CD4-positive, alpha-beta T cell treated with Interleukin-6 for 4 hours (primary cell): ENCODE measurements at regions not wholly inside any gene's neighbourhood (a gene's known extent, or its start where the extent isn't known, plus 50 kb on each side); places are given as distances from the start of the nearest gene placed in this dataset.

Source experiments
- DNase-seq: peaks from one replicate; pipeline ENCODE4 v3.0.0-alpha.2; 2020; ENCODE audit warnings: mixed read lengths

DNA sequence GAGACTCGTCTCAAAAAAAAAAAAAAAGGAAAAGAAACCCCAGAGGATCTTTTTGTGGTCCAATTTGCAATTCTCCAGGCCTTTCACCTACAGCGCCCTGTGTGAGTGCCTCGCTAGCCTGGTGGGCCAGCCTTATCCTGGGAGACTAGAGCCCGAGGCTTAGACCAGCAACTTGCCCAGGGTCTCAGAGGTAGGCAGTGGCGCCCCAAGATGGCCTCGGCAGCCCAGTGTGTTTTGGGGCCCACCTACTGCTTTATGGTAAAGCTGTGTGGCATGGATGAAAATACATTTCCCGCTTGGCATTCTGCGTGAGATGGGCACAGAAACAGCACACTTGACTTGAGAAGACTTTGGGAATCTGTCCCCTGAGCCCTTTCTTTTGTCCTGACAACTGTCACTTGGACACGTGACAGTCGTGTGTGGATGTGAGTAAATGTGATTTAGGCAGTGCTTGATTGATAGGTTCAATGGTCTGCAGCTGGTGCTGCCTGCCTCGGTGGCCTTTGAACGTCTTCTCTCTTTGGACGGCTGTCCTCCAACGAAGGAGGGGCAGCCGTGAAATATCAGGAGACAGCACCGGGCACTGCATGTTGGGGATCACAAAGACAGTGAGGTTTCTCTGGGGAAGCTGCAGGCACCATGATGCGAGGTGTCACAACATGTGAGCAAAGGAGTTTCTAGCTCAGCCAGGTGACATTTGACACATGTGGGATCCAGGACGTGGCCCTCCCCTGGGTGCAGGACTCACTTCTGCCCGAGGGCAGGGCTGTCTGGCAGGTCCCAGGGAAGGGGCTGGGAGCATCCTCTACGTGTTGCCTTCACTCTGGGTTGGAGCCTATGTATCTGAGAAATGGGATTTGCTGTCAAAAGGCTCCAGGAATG, 209.5 kb upstream of the TWIST2 start:
- DNase-seq: no peak

GRCh38 chr2:238638982-238639628, 208.8 kb upstream of the TWIST2 start:
- DNase-seq: no peak

DNA sequence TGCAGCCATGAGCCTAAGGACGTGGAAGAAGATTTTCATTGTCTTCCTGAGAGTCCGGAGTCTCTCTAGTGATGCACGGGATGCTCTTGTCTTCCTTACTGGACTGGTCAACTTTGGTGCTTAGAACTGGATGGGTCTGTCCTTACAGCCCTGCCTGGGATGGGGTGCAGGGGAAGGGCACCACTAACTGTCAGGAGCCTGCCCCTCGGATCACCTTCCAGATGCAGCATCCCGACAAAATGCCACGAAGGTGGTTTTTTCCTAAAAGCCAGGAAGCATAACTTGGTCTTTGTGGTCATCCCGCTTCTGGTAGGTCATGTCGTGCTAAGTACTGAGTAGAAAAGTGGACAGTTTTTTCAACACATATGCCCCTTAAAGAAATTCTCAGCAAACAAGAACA, 207.4 kb upstream of the TWIST2 start:
- DNase-seq: no peak

DNA sequence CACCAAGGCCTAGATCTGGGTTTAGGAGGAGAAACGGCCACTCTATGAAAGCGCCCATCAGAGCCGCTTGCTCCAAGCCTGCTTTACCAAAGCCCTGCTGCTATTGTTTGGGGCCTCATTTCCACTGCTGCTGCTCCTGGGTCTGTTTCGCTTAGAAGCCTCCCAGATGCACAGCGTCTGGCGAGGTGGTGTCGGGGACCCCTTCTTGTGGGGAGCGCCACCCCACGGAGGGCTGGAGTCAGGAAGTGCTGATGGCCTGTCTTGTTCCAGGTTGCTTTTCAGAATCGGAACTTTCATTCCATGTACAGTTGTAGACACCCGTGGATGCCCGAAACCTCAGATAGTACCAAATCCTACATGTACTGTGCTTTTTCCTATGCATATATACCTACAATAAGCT, 204.9 kb upstream of the TWIST2 start:
- no peak for DNase-seq

DNA sequence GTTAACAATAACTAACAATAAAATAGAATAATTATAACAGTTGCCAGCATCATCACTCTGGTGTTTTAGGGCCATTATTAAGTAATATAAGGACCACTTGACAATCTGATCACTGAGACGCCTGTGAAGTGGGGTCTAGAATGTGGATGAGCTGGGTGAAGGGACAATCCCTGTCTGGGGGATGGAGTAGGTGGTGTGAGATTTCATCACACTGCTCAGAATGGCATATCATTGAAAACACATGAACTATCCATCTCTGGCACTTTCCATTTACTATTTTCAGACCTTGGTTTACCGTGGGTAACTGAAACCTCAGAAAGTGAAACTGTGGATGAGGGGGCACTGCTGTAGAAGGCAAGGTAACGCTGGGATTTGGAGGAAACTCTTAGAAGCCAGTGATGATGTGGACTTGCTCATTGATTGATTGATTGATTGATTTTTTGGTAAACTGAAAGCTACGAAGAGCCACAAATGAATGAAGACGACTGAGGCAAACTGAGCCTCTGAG, 204.4 kb upstream of the TWIST2 start:
- no peak for DNase-seq

DNA sequence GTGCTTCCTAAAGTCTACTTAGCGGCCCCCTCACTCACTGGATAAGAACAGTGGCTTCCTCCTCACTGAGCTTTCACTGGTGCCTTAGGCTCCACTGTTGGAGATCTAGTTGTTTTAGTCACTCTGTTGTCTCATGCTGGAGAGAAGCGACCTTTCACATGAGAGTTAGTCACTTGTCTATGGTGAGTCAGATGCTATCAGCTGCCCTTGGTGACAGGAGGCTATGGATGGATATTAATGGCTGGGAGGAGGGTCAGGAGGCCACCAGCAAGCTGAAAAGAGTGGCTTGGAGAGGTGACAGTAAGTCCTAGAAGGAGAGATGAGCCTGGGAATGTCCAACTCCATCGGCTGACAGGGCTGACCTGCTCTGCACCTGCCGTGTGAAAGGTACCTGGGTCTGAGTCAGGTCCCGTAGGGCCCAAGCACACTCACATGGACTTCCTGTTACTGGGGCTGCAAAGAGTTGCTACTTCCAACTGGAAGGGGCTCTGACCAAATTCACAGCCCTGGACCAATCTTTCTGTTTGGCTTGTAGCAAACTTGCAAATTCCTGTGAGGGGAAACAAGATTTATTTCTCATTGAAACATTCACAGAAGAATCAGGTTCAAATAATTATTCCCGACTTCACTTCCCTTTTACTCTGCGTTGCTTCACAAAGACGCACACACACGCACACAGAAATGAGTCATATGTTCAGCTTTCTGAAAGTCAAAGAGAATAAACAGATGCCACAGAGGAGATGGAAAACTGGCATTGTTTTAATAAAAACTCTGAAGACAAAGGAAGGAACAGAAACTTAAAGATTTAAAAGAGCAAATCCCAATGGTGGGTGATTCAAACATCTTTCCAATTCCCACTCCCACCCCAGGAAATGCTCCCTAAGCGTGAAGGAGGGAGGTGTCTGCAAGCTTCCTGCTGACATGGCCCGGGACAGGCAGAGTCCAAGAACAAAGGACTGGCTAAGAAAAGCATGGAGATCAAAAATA, 203.5 kb upstream of the TWIST2 start:
- DNase-seq: no peak

GRCh38 chr2:238645095-238645494, 202.8 kb upstream of the TWIST2 start:
- DNase-seq: no peak

DNA sequence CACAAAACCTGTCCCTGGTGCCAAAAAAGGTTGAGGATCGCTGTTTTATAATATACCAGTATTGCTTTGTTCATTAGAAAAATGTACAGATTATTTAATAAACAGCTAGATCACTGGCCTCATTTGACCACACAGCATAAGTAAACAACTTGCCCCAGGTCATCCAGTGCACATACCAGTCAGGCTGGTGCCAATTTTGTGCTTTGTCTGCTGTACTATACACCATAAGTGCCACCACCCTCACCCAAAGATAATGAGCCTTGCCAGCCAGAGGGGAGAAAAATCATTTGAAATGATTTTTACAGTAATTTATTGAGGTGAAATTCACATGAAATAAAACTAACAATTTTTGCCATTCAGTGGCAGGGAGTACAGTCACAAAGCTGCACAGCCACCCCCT, 202.2 kb upstream of the TWIST2 start:
- no peak for DNase-seq

GRCh38 chr2:238646281-238646680, 201.6 kb upstream of the TWIST2 start:
- DNase-seq: no peak

DNA sequence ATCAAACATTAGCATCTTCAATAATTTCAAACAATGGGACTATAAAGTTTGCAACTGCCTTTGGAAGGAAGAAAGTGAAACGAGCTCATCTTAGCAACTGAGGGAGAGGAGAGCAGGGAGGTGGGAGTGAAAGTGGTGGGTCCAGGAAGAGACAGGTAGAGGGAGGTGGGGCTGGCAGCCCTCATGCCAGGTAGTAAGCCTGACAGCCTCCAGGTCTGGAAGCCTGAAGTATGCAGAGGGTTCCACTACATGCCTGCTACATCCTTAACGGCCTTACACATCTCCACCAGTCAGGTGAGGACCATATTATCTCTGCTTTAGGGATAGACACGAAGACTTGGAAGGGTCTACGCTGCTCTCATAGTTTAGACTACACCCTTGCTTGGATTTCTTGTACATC, 201.1 kb upstream of the TWIST2 start:
- DNase-seq: no peak

GRCh38 chr2:238649123-238649522, 198.8 kb upstream of the TWIST2 start:
- no peak for DNase-seq

- DNase-seq: no peak
Measured at GRCh38 chr2:238649936-238650518, 197.9 kb upstream of the TWIST2 start.

- no peak for DNase-seq
Measured at GRCh38 chr2:238650536-238650935, 197.3 kb upstream of the TWIST2 start.

DNA sequence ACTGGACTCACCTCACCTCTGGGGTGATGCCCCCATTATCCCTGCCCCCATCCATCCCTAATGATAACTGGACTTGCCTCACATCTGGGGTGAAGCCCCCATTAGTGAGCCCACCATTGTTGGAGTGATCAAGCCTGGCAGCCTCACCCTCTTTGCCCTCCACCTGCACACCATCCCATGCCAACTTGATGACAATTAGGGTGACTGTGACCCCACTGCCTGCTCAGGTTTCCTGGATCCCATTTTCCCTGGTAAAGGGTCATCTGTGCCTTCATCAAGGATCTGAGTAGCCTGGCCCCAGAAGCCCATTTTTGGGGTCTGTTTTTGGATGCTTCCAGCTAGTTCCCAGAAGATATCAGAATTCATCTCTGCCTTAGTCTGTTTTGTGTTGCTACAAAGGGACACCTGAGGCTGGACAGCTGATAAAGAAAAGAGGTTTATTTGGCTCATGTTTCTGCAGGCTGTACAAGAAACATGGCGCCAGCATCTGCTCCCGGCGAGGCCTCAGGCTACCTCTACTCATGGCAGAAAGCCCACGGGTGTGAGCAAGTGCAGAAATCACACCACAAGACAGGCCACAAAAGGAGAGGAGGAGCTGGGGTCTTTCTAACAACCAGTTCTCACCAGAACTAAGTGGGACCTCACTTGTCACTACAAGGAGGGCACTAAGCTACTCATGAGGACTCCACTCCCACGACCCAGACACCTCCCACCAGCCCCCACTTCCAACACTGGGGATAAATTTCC, 196.4 kb upstream of the TWIST2 start:
- no peak for DNase-seq

DNA sequence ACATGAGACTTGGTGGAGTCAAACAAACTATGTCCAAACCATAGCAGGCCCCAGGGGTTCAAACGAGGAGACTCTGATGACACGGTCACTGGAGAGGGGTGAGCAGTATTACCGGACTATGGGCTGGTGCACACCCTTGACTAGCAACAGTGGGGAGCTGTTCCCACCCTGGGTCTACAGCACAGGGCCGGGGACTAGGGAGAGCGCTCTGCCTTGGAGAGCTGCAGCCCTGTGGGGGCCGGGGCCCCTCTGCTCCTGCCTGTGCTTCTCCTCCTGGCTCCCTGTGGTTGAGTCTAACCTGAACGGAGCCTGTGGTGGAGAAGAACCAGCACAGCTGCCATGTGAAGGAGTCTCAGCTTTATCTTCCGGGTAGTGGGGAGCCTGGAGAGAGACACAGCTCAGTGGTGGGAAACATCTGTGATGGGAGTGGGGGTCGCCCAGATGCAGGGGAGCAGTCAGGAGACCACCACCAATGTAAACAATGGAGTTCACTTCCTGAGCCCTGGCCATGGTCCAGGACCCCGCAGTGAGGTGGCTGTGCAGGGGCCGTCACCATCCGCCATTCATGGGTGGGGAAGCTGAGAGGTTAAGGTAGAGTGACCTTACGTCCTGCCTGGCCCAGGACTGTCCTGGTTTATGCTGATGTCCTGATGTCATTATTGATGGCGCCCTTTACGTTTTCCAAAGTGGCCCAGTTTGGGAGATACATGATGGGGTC, 195.7 kb upstream of the TWIST2 start:
- DNase-seq: no peak

- DNase-seq: no peak
Measured at GRCh38 chr2:238652771-238653157, 195.1 kb upstream of the TWIST2 start.

DNA sequence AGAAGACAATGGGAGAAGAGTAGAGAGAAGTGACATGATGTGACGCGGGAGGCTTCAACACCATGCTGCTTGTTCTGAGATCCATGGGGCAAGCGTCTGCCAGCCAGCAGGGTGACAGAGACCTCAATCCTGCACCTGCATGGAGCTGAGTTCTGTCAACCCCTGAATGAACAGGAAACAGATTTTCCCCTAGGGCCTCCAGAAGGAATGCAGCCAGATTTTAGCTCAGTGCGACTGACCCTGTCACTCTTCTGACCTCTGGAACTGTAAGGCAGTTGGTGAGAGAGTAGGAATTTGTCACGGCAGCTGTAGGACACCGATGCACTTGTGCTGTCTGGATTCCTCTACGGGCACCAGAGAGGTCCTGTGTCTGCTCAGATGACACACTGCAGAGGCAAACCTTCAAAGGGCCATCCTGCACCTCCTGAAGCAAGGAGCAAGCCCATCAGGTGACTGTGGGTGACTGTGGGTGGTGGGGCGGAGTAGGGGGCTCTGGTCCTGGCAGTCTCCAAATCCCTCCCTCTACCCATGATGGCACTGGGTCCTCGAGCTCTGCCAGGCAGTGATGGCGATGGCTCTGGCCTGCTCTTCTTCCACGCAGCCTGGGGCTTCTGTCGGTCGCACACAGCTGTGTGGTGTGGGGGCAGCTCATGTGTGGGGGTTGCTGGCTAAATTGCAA, 194.3 kb upstream of the TWIST2 start:
- no peak for DNase-seq

- DNase-seq: no peak
Measured at GRCh38 chr2:238654479-238655197, 193.2 kb upstream of the TWIST2 start.

DNA sequence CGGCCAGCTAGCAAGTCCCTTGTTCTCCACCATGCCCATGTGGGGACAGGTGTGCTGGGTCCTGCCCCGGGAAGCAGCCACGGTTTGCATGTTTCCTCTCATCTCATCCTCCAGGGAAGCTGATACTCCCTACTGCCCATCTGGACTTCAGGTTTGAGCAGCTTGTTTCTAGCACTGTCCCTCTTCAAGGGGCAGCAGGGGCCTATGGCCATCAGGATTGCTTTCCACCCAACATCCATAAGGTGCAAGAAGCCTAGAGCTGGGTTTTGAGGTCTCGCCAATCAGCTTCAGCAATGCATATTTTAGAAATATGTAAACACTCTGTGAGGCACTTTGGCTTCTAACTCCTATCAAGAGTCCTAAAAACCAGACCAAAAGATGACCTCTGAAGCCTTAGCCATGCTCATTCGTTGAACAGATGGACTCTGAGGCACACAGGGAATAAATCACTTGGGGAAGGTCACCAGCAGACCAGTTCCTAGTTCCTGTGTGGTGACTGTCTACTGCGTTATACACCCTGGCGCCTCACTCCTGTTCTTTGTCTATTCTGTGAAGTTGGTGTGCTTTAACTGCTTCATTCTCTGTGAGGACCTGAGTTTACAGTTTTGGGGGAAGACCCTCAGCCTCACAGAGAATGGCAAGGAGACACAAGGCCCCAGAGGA, 192.6 kb upstream of the TWIST2 start:
- DNase-seq: no peak
